Neural progenitor cell (in vitro differentiated cells): ENCODE measurements at regions not wholly inside any gene's neighbourhood (a gene's known extent, or its start where the extent isn't known, plus 50 kb on each side); places are given as distances from the start of the nearest gene placed in this dataset.
"Not testable (repeated sequence)": the region's sequence is repeated elsewhere in the genome, so short reads cannot be mapped to it uniquely, and the experiment has no call there.

ENCODE experiments used
- DNase-seq: peaks from one replicate; pipeline ENCODE4 v3.0.0-alpha.2; 2016; ENCODE audit warnings: low spot score
- H2AFZ ChIP-seq: fragments of 200-600 bp; sonication (generic); replicated peaks from 2 replicates; pipeline ENCODE4 v1.6.1; 2016; ENCODE audit warnings: antibody characterized with exemption
- H3F3A ChIP-seq: fragments of 200-600 bp; sonication (generic); 2 replicates; pipeline ENCODE4 v1.6.1; 2016; ENCODE audit warnings: antibody characterized with exemption, low read depth
- H3K27ac ChIP-seq: fragments of 200-600 bp; sonication (generic); 2 replicates; pipeline ENCODE4 v1.5.1; 2016; ENCODE audit warnings: mild to moderate bottlenecking
- H3K27me3 ChIP-seq: fragments of 200-600 bp; sonication (generic); 2 replicates; pipeline ENCODE4 v1.6.1; 2016; ENCODE audit warnings: mild to moderate bottlenecking, moderate library complexity
- H3K36me3 ChIP-seq: fragments of 200-600 bp; sonication (generic); 2 replicates; pipeline ENCODE4 v1.5.1; 2016
- H3K4me1 ChIP-seq: fragments of 200-600 bp; sonication (generic); 2 replicates; pipeline ENCODE4 v1.6.1; 2016; ENCODE audit warnings: mixed run types
- H3K4me2 ChIP-seq: fragments of 200-600 bp; sonication (generic); 2 replicates; pipeline ENCODE4 v1.6.1; 2016
- H3K4me3 ChIP-seq: fragments of 200-600 bp; sonication (generic); 2 replicates; pipeline ENCODE4 v1.5.1; 2016
- H3K79me2 ChIP-seq: fragments of 200-600 bp; sonication (generic); 2 replicates; pipeline ENCODE4 v1.6.1; 2016; ENCODE audit warnings: low read depth
- H3K9ac ChIP-seq: fragments of 200-600 bp; sonication (generic); 2 replicates; pipeline ENCODE4 v1.6.1; 2016
- H3K9me3 ChIP-seq: fragments of 200-600 bp; sonication (generic); 2 replicates; pipeline ENCODE4 v1.5.1; 2016; ENCODE audit warnings: low read depth
- H4K20me1 ChIP-seq: fragments of 200-600 bp; sonication (generic); 2 replicates; pipeline ENCODE4 v1.6.1; 2016; ENCODE audit warnings: low read depth
- H3K27ac Mint-ChIP-seq: 3 replicates; pipeline ENCODE4 v1.8.0; 2021; ENCODE audit warnings: mixed read lengths
- H3K27me3 Mint-ChIP-seq: 2 replicates; pipeline ENCODE4 v1.8.0; 2022; ENCODE audit warnings: low read depth, mild to moderate bottlenecking, inconsistent platforms, moderate library complexity, mixed read lengths; ENCODE audit not compliant: insufficient read depth
- H3K36me3 Mint-ChIP-seq: 3 replicates; pipeline ENCODE4 v1.8.0; 2021; ENCODE audit warnings: mixed read lengths
- H3K4me1 Mint-ChIP-seq: 3 replicates; pipeline ENCODE4 v1.8.0; 2021; ENCODE audit warnings: mixed read lengths
- H3K4me3 Mint-ChIP-seq: 3 replicates; pipeline ENCODE4 v1.8.0; 2021; ENCODE audit warnings: mild to moderate bottlenecking, moderate library complexity, mixed read lengths
- H3K9me3 Mint-ChIP-seq: 3 replicates; pipeline ENCODE4 v1.8.0; 2020; ENCODE audit warnings: mixed read lengths
- CTCF ChIP-seq: fragments of 200-600 bp; sonication (generic); IDR thresholded peaks from 2 replicates; pipeline ENCODE4 v1.5.1; 2017; ENCODE audit warnings: antibody characterized with exemption, mild to moderate bottlenecking
- EZH2 ChIP-seq: fragments of 200-600 bp; sonication (generic); IDR thresholded peaks from 2 replicates; pipeline ENCODE4 v1.6.1; 2017; ENCODE audit warnings: antibody characterized with exemption, mild to moderate bottlenecking, moderate library complexity
- EZH2phosphoT487 ChIP-seq: fragments of 200-600 bp; sonication (generic); IDR thresholded peaks from 2 replicates; pipeline ENCODE4 v1.6.1; 2017; ENCODE audit warnings: antibody characterized with exemption

DNA sequence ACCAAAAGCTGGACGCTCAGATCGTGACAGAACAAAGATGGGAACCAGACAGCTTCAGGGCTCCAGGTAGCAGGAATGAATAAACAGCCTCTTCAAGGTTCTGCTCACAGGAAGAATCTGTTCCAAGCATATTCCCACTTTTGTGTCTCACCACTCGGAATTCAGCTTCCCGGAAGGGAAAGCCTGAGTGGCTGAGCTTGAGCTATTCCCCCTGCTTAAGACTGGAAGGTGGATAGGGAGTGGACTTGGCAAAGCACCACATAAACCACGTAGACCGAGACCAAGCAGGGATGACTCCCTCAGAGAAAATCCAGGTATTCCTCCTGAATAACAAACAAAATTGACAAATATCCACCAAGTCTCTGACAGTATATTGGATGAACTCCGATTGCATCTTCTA, 180.2 kb upstream of the NR2F2 start:
- DNase-seq: no peak
- Histone ChIP-seq H3K4me3 (no peak overlapping the region), H2AFZ (no peak overlapping the region), H3F3A (no peaks in the 10 kb centered on the region), H3K27ac (no peak overlapping the region), H4K20me1 (no peaks in the 10 kb centered on the region), H3K36me3 (no peaks in the 10 kb centered on the region), H3K4me1 (peaks cover 5% of the 10 kb centered on the region), H3K4me2 (no peak overlapping the region), H3K9me3 (no peaks in the 10 kb centered on the region), H3K27me3 (no peaks in the 10 kb centered on the region), H3K79me2 (no peaks in the 10 kb centered on the region), H3K9ac (no peak overlapping the region)
- H3K27ac Mint-ChIP-seq: no peak overlapping the region
- H3K4me3 Mint-ChIP-seq: no peak overlapping the region
- peaks cover 6% of the 10 kb centered on the region for H3K4me1 Mint-ChIP-seq
- peaks cover 3% of the 10 kb centered on the region for H3K36me3 Mint-ChIP-seq
- no peaks in the 10 kb centered on the region for H3K9me3 Mint-ChIP-seq
- TF ChIP-seq EZH2phosphoT487 (no peak), EZH2 (no peak), CTCF (no peak)
- no peaks in the 10 kb centered on the region for H3K27me3 Mint-ChIP-seq

- not testable (repeated sequence) for H3K9me3 Mint-ChIP-seq, H3K4me2 ChIP-seq, H3K4me1 ChIP-seq, H3K4me3 ChIP-seq, DNase-seq, H3K36me3 Mint-ChIP-seq, H3K27me3 ChIP-seq, H3F3A ChIP-seq, H3K9ac ChIP-seq, H3K27ac Mint-ChIP-seq, H3K4me1 Mint-ChIP-seq, H3K27ac ChIP-seq, H3K27me3 Mint-ChIP-seq, H4K20me1 ChIP-seq, H3K9me3 ChIP-seq, H3K79me2 ChIP-seq, H2AFZ ChIP-seq, H3K4me3 Mint-ChIP-seq, H3K36me3 ChIP-seq
Measured at GRCh38 chr15:96151749-96152148, 178.8 kb upstream of the NR2F2 start.

DNA sequence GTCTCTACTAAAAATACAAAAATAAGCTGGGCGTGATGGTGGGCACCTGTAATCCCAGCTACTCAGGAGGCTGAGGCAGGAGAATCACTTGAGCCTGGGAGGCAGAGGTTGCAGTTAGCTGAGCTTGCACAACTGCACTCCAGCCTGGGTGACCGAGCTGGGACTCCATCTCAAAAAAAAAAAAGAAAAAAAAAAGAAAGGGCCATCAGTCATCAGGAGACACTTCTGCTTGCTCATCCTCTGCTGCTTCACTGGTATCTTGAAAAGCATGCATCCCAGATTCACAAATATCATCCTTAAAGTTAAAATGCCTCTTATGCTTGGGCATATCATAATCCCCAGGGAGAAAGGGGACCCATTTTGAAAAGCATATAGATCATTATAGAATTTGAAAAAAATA, 176.6 kb upstream of the NR2F2 start:
- Histone ChIP-seq H3K27me3 (no peaks in the 10 kb centered on the region), H3K4me3 (no peak overlapping the region), H3K79me2 (no peaks in the 10 kb centered on the region), H3K9ac (no peak overlapping the region), H2AFZ (no peak overlapping the region), H3K4me2 (no peak overlapping the region), H4K20me1 (no peaks in the 10 kb centered on the region), H3K36me3 (no peaks in the 10 kb centered on the region), H3K9me3 (no peaks in the 10 kb centered on the region), H3F3A (no peaks in the 10 kb centered on the region), H3K27ac (no peak overlapping the region), H3K4me1 (peaks cover 6% of the 10 kb centered on the region)
- no peak for DNase-seq
- Mint-ChIP-seq H3K4me1 (peaks cover 4% of the 10 kb centered on the region), H3K27me3 (peaks cover 2% of the 10 kb centered on the region), H3K4me3 (no peak overlapping the region), H3K27ac (no peak overlapping the region), H3K9me3 (no peaks in the 10 kb centered on the region), H3K36me3 (peaks cover 5% of the 10 kb centered on the region)
- no peak for TF ChIP-seq CTCF
- no peak for TF ChIP-seq EZH2
- no peak for TF ChIP-seq EZH2phosphoT487

DNA sequence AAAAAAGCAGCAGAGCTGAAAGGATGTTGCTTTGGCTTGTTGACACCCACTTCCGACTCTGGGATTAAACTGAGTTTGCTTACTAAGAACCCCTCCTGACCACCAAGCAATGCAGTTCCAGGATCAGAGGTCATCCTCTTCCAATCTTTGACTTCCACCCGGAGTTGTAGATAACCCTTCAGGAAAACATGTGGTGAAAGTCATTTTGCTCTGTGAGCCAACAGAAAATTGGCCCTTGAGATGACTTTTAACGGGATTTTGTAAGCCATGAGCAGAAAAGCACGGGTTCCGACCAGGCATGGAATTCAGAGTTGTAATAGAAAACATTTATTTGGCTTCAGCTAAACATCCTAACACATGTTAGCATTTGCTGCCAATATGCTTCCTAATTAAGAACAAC, 171.6 kb upstream of the NR2F2 start:
- H3K36me3 Mint-ChIP-seq: peaks cover 10% of the 10 kb centered on the region
- H3K27ac Mint-ChIP-seq: no peak overlapping the region
- no peak for DNase-seq
- H2AFZ ChIP-seq: no peak overlapping the region
- no peak overlapping the region for H3K4me2 ChIP-seq
- no peaks in the 10 kb centered on the region for H3K36me3 ChIP-seq
- H3K27ac ChIP-seq: no peak overlapping the region
- no peak overlapping the region for H3K4me3 Mint-ChIP-seq
- H3K27me3 Mint-ChIP-seq: peaks cover 5% of the 10 kb centered on the region
- no peaks in the 10 kb centered on the region for H3K79me2 ChIP-seq
- H4K20me1 ChIP-seq: no peaks in the 10 kb centered on the region
- peaks cover 8% of the 10 kb centered on the region for H3F3A ChIP-seq
- no peak overlapping the region for H3K9ac ChIP-seq
- no peaks in the 10 kb centered on the region for H3K27me3 ChIP-seq
- no peak overlapping the region for H3K4me3 ChIP-seq
- H3K4me1 ChIP-seq: peaks cover 13% of the 10 kb centered on the region
- H3K9me3 ChIP-seq: no peaks in the 10 kb centered on the region
- H3K9me3 Mint-ChIP-seq: peaks cover 4% of the 10 kb centered on the region
- TF ChIP-seq CTCF (no peak), EZH2 (no peak), EZH2phosphoT487 (no peak)
- H3K4me1 Mint-ChIP-seq: peaks cover 12% of the 10 kb centered on the region
